IPS DF 19.7 (cell line): ENCODE measurements at regions not wholly inside any gene's neighbourhood (a gene's known extent, or its start where the extent isn't known, plus 50 kb on each side); places are given as distances from the start of the nearest gene placed in this dataset.
"Not testable (repeated sequence)": the region's sequence is repeated elsewhere in the genome, so short reads cannot be mapped to it uniquely, and the experiment has no call there.

Experiments used
- DNase-seq: peaks from one replicate; pipeline ENCODE4 v3.0.0-alpha.2; 2013; ENCODE audit warnings: low read depth, low spot score

DNA sequence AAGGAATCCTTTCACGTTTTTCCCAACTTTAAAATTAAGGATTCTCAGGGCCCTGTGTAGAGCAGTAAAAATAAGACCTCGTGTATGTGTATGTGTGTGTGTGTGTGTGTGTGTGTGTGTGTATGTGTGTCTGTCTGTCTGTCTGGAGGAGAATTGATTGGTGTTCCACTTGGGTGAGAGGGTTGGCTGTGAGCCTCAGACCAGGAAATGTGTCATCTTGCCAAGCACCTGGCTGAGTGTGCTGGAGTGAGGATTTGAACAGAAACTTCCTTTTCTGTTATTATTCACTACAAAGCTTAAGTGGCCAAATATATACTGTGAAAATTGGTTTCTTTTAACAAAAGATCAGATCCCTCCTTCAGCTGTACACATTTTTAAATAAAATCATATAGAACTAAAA lies 103.6 kb upstream of the NUDT6 start:
- DNase-seq, result not testable (repeated sequence)

DNA sequence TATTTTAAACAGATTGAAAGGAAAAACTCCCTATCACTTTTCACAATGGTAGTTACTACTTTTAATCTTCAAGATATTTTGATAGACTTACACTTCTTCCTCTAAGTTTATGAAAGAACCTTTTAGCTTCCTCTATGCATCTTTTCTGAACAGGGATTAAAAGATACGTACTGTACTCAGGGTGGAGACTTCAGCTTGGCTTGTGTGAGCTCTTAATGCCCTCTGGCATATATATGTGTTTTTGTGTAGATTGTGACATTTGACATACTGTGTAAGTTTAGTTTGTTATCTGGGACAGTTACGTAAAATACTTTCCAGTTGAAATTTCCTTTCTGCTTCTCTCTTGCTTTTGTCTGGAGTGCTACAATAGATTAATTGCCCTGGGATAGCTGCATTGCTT lies 109.3 kb upstream of the NUDT6 start:
- no peak for DNase-seq

DNA sequence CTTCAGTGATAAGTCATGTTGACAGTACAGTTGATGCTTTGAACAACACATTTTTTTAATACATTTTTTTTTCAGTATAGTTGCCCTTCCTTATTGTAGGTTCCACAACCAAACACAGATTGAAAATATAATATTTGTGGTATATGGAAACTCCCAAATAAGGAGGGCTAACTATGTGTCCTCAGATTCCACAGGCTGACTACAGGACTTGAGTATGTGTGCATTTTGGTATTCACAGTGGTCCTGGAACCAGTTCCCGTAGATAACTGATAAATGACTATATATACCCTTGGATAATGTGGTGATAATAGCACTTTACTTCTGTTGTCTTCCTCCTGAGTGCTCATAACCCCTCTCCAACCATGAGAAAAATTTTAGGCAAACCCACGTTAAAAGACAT lies 111.6 kb upstream of the NUDT6 start:
- DNase-seq, result no peak

DNA sequence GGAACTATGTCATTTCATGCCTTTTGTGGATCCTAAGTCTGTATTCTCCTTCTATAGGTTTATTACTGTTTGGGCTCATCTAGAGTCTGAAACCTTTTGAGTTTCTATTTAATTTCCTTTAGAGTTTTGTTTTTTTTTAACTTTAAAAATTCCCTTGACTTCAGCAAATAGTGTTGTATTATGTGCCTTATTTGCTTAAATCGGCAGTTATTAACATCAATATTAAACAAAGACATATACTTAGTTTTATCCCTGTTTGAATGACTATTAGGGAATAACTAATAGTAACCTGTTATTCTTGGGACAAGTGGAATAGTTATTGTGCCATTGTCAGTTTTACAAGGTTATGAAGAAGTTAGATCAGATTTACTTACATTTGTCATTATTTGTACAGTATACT lies 112.8 kb upstream of the NUDT6 start:
- DNase-seq, result no peak

DNA sequence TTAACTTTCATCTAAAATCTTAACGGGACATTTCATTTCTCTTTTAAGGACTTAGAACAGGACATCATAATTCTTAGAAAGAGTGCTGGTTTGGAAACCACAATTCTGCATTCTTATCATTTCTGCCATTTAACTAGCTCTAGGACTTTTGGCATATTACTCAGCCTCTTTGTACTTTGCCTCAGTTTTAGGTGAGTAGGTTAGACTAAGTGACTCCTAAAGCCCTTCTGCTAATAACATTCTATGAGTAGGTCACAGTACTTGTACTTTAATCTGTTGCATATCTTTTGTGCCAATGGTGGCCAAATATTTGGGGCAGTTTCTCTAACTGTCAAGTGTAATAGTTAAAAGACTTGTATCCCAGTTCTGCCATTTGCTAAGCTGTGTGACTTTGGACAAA lies 115.4 kb upstream of the NUDT6 start:
- no peak for DNase-seq

DNA sequence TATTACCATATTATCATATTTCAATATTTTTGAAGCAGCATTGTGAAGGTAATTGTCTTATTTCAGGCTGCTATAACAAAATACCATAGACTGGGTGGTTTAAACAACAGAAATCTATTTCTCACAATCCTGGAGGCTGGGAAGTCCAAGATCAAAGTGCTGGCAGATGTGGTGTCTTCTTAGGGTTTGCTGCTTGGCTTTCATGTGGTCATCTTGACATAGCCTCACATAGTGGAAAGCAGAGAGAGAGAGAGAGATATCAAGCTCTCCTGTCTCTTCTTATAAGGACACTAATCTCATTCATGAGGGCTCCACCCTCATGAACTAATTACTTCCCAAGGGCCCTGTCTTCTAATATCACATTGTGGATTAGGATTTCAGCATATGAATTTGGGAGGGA lies 119.7 kb upstream of the NUDT6 start:
- no peak for DNase-seq

DNA sequence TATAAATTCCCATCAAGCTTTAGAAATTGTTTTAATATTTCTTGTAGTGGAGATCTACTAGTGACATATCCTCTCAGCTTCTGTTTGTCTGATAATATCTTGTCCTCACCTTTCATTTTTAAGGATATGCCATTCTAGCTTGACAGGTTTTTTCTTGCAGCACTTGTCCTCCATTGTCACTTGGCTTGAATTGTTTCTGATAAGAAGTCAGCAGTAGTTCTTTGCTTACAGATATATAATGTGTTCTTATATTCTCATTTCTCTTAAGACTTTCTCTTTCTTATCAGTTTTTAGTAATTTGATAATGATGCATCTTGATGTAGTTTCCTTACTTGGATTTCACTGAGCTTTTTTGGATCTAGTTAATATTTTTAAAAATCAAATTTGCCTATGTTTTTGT lies 120.6 kb upstream of the NUDT6 start:
- DNase-seq, result no peak

DNA sequence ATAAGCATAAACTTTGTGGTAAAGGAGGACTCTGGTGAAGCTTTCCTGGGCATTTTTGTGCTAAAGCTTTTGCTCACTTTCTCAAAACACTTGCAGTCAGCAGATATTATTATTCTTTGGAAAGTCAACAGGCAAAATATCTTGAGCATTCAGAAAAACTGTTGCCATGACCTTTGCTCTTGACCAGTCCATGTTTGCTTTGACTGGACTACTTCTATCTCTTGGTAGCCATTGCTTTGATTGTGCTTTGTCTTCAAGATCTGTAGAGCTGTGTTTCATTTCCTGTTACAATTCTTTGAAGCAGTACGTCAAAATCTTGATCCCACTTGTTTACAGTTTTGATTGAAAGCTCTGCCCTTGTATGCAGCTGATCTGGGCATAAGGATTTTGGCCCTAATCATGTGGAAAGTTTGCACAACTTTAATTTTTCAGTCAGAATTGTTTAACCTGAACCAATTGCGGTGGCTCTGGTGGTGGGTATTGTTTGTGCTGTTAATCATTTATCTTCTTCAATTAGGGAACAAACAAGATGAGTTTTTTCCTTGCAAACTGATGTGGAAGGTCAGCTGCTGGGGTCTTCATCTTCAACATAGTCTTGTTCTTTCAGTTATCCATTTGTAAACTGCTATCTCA lies 121.5 kb upstream of the NUDT6 start:
- DNase-seq, result no peak

DNA sequence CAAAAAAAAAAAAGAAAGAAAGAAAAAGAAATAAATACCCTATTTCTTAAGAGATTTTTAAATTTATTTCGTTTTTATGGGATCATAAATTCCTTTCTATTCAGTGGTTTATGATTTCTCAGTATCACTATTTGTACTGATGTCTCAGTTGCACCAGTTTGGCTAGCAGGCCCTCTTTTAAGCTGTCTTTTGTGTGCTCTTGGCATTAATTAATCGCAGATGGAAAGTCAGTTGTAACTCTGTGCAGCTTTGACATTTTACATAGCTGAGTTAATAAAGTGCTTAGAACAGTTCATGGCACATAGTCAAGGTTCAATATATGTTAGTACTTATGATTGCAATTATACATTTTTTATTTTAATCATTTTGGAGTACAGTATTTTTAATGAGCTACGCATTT lies 123.7 kb upstream of the NUDT6 start:
- DNase-seq, result no peak

DNA sequence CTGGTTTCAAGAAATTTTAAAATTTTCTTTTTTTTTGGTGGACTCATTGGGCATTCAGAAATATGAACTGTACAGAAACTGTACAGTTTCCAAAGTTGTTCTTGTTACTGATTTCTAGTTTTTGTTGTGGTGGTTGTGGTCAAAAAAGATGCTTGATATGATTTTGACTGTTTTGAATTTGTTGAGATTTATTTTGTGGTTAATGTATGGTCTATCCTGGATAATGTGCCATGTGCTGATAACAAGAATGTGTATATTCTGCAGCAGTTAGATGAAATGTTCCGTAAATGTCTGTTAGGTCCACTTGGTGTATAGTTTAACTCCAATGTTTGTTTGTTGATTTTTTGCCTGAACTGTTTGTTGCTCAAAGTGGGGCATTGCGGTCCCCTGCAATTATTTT lies 127.6 kb upstream of the NUDT6 start:
- DNase-seq, result no peak

DNA sequence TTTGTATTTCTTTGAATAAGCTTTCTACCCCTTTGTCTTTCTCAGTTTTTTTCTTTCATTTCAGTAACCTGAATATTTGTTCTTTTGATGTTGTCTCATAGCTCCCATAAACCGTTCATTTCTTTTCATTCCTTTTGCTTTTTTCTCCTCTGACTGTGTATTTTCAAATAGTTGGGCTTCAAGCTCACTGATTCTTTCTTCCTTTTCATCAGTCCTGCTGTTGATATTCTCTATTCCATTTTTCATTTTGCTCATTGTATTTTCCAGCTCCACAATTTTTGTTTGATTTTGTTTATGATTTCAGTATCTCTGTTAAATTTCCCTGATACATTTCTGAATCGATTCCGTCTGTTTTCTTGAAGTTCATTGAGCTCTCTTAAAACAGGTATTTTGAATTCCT lies 129.6 kb upstream of the NUDT6 start:
- DNase-seq, result no peak

DNA sequence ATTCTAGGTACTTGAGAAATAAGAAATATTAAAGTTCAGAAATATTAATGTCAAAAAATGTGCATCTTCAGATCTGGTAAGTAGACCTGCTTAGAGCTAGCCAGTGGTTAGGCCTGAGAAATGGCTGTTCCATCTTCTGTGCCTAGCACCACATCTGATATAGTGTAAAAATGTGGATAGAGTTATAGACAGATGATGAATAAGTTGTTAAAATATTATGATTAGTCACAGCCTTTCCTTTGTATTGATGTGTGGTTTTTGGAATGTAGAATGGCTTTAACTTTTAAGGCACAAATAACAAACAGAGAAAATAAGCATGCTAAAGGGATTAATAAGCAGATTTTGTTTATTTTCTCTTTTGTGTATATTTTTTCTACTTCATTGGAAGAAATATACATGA lies 133.5 kb upstream of the NUDT6 start:
- DNase-seq, result no peak

DNA sequence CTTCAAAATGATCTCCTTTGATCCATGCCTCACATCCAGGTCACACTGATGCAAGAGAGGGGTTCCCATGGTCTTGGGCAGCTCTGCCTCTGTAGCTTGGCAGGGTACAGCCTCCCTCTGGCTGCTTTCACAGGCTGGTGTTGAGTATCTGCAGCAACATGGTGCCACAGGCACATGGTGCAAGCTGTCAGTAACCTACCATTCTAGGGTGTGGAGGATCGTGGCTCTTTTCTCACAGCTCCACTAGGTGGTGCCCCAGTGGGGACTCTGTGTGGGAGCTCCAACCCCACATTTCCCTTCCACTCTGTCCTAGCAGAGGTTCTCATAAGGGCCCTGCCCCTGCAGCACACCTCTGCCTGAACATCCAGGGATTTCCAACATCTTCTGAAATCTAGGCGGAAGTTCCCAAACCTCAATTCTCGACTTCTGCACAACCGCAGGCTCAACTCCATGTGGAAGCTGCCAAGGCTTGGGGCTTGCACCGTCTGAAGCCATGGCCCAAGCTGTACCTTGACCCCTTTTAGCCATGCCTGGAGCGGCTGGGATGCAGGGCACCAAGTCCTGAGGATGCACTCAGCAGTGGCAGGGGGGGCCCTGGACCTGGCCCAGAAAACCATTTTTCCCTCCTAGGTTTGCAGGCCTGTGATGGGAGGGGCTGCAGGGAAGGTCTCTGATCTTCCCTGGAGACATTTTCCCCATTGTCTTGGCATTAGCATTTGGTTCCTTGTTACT lies 137.8 kb upstream of the NUDT6 start:
- DNase-seq, result no peak

DNA sequence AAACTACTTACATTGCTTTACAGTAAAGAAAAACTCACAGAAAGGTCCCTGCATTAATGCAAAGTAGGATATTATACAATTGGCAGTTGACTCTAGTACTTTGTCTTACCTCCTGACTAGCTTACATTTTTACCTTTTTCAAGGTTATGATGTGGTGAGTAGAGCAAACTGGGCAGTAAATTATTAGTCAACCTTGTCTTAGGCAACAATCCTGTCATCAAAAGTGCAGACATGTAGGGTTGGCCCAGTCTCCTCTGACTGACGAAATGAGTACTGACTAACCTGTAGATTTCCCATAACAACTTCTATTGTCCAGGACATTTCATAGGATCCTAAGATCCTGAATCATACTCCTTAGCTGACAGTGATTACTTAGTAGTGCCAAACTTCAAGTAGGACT lies 142.0 kb upstream of the NUDT6 start:
- DNase-seq, result no peak

DNA sequence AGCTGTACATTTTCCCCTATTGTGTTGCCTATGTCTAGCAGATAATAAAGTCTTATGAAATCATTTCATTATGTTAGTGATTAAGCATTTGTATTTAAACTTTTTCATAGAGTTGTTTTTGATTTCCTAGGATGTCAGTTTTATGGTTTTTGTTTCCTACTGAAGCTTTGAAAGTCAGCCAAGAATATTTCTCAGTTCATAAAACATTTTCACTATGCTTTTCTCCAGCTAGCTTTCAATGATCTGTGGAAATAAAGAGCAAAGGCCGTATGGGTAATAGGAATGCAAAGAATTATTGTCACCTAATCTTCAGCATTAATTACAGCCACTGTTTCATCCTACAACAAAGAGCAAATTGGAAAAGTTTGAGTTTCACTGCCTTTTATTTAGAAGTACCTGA lies 145.7 kb upstream of the NUDT6 start:
- no peak for DNase-seq

DNA sequence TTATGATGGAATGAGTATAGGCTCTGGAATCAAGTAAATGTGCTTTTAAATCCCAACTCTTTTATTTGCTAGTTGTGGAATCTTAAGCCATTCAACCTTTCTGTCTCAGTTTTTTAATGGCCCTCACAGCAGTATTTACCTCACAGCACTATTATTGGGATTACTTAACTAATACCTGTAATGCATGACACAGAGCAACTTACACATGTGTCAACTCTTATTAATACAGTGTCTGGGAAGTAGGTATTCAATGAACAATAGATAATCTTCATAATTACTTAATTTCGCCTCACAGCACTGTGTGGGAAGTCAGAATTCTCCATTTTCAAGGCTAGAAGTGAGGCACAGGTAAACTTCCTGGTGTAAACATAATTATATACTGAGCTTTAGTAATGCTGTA lies 149.7 kb upstream of the NUDT6 start:
- DNase-seq, result no peak

DNA sequence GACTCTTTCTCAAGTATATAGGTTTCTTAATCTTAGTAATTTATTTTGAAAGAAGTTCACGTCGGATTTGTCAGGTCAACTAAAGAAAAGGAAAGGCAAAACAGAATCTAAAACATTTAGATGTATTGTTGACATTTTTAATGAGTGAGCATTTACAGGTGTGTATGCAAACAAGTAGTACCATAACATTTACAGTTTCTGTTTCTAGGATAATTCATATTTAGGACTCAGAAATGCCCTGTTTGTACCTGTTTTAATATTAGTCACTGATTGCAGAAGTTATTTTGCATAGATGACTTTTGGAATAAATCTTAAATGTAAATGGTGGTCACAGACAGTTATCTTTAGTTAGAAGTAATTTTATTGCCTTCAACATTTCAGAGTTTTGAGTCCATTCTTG lies 151.3 kb upstream of the NUDT6 start:
- DNase-seq, result no peak

DNA sequence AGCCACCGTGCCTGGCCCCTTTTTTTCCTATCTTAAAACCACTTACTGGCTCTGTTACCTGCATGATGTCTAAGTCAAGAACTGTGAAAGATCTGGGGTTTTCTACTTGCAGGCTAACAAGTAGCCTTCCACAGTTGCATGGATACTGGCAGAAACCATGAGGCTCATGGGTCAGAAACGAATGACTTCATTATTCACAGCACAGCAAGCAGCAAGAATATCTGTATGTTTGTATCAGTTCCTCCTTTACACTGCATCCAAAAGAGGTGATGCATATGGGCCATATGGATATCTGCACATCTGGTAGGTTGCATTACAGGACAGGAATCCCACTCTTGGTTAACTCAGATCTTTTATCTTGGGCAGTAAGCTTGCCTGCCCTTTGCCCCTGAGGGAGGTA lies 154.9 kb upstream of the NUDT6 start:
- no peak for DNase-seq

DNA sequence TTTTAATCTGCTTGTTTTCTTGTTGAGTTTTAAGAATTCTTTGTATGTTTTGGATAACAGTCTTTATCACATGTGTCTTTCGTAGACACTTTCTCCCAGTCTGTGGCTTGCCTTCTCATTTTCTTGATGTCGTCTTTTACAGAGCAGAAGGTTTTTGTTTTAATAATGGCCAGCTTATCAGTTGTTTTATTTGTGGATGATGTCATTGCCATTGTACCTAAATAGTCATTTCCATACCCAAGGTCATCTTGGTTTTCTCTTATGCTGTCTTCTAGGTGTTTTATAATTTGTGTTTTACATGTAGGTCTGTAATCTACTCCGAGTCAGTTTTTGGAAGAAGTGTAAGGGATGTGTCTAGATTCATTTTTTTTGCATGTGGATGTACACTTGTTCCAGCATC lies 159.6 kb upstream of the NUDT6 start:
- DNase-seq, result no peak

DNA sequence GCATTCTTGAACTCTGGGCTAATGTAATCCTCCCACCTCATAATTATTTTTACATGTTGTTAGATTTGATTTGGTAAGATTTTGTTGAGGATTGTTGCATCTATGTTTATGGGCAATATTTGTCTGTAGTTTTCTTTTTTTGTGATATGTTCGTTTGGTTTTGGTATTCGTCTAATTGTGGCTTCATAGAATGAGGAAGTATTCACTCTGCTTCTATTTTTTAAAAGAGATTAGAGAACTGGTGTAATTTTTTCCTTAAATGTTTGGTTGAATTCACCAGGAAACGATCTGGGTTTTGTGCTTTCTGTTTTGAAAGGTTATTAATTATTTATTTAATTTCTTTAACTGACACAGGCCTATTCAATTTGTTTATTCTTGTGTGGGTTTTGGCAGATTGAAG lies 161.2 kb upstream of the NUDT6 start:
- DNase-seq, result no peak

DNA sequence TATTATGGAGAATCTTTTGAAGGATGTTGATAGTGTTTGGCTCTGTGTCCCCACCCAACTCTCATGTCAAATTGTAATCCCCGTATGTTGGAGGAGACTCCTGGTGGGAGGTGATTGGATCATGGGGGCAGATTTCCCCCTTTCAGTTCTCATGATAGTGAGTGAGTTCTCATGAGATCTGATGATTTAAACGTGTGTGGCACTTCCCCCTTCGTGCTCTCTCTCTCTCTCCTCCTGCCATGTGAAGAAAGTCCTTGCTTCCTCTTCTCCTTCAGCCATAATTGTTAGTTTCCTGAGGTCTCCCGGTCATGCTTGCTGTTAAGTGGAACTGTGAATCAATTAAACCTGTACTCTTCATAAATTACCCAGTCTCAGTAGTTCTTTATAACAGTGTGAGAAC lies 166.1 kb upstream of the NUDT6 start:
- DNase-seq, result no peak

DNA sequence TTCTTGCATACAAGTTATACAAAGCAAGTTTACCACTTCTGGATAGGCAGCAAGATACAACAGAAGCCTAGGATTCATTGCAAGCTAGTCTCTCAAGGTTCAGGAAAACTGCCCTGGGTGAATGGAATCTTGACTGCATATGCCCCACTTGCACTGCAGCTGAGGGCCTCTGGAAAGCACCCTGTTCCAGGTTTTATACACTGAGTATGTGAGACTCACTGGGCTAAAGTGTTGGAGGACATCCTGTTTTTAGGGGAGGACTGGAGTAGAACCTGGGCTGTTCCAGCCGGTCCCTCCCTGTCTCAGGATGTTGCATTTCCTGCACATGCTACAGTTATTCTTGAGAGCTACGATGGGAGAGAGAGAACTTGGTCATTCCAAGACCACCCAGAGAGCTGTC lies 168.5 kb upstream of the NUDT6 start:
- DNase-seq, result no peak

DNA sequence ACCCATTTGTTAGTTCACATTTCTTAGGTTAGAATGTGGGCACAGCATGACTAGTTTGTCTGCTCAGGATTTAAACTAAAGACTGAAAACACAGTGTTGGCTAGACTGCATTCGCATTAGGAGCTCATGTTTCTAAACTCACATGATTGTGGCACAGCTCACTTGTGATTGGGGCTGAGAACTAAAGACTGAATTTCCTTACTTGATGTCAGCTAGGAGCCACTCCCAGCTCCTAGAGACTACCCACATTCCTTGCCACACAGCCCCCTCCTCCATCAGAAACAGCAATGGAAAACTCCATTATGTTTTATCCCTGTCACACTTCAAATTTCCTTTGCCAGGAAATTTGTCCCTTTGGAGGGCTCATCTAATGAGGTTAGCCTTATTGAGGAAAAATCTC lies 170.2 kb upstream of the NUDT6 start:
- DNase-seq, result no peak

DNA sequence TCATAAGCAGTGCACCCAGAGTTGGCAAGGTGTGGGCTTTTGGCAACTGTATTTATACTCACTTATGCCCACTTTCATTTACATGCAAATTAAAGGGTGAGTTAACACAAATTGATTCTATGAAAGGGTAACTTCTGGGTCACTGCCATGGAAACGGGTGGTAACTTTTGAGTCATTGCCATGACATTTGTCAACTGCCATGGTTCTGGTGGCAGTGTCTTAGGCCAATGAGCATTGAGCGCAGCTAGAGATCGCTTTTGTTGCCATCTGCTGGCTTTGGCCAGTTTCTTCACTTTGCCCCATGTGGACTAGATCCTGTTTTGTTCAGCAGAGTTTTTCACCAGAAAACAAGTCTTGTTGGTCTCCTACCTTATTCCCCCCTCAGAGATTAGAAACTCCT lies 170.8 kb upstream of the NUDT6 start:
- DNase-seq, result no peak
